Smooth muscle cell (in vitro differentiated cells): ENCODE measurements at regions not wholly inside any gene's neighbourhood (a gene's known extent, or its start where the extent isn't known, plus 50 kb on each side); places are given as distances from the start of the nearest gene placed in this dataset.

Experiments
- DNase-seq: peaks from one replicate; lab custom pipeline; 2025; ENCODE audit not compliant: unreplicated experiment; lab: John Stamatoyannopoulos, UW
- H2AFZ ChIP-seq: fragments of 200-600 bp; sonication (generic); 2 replicates; pipeline ENCODE4 v1.6.0; 2016; ENCODE audit warnings: antibody characterized with exemption, low read depth, mild to moderate bottlenecking
- H3F3A ChIP-seq: fragments of 200-600 bp; sonication (generic); 2 replicates; pipeline ENCODE4 v1.6.0; 2017; ENCODE audit warnings: antibody characterized with exemption, low read depth
- H3K27ac ChIP-seq: fragments of 200-600 bp; sonication (generic); 2 replicates; pipeline ENCODE4 v1.5.1; 2016; ENCODE audit warnings: low read depth, mild to moderate bottlenecking
- H3K27me3 ChIP-seq: fragments of 200-600 bp; sonication (generic); 2 replicates; pipeline ENCODE4 v1.6.1; 2016; ENCODE audit warnings: low read depth, mild to moderate bottlenecking
- H3K36me3 ChIP-seq: fragments of 200-600 bp; sonication (generic); 2 replicates; pipeline ENCODE4 v1.5.1; 2016; ENCODE audit warnings: low read depth
- H3K4me1 ChIP-seq: fragments of 200-600 bp; sonication (generic); 2 replicates; pipeline ENCODE4 v1.5.1; 2016; ENCODE audit warnings: low read depth
- H3K4me2 ChIP-seq: fragments of 200-600 bp; sonication (generic); 2 replicates; pipeline ENCODE4 v1.6.0; 2016; ENCODE audit warnings: mild to moderate bottlenecking
- H3K4me3 ChIP-seq: fragments of 200-600 bp; sonication (generic); 2 replicates; pipeline ENCODE4 v1.5.1; 2016; ENCODE audit warnings: mild to moderate bottlenecking
- H3K79me2 ChIP-seq: fragments of 200-600 bp; sonication (generic); 2 replicates; pipeline ENCODE4 v1.6.0; 2016; ENCODE audit warnings: low read depth, mild to moderate bottlenecking
- H3K9ac ChIP-seq: fragments of 200-600 bp; sonication (generic); 2 replicates; pipeline ENCODE4 v1.6.0; 2016; ENCODE audit warnings: low read depth
- H3K9me3 ChIP-seq: fragments of 200-600 bp; sonication (generic); replicated peaks from 2 replicates; pipeline ENCODE4 v1.5.1; 2016; ENCODE audit warnings: low read depth
- H4K20me1 ChIP-seq: fragments of 200-600 bp; sonication (generic); 2 replicates; pipeline ENCODE4 v1.6.0; 2016; ENCODE audit warnings: low read depth
- CTCF ChIP-seq: fragments of 200-600 bp; sonication (generic); IDR thresholded peaks from 2 replicates; pipeline ENCODE4 v1.5.1; 2017; ENCODE audit warnings: borderline replicate concordance, mild to moderate bottlenecking, antibody characterized with exemption; ENCODE audit not compliant: insufficient read depth, poor library complexity, severe bottlenecking
- WGBS: methylation state at CpG from one replicate; pipeline ENCODE4 v1.1.7; 2016; ENCODE audit warnings: low lambda C conversion rate; 5-methylcytosine and 5-hydroxymethylcytosine counted together

- Histone ChIP-seq H3K9me3 (no peaks in the 10 kb centered on the region), H3K4me3 (no peak overlapping the region), H3F3A (no peaks in the 10 kb centered on the region), H3K27me3 (no peaks in the 10 kb centered on the region), H3K9ac (no peak overlapping the region), H2AFZ (no peak overlapping the region), H3K27ac (no peak overlapping the region), H3K36me3 (no peaks in the 10 kb centered on the region), H3K79me2 (no peaks in the 10 kb centered on the region), H4K20me1 (no peaks in the 10 kb centered on the region), H3K4me2 (no peak overlapping the region), H3K4me1 (peaks cover 8% of the 10 kb centered on the region)
- 76% methylated on average over 9 of the region's 9 CpGs for WGBS
- TF ChIP-seq CTCF, result no peak
- no peak for DNase-seq
Measured at GRCh38 chr21:32140604-32141317, 138.1 kb downstream of the MIS18A start.

GRCh38 chr21:32140151-32140550, 138.7 kb downstream of the MIS18A start:
- 93% methylated on average over 4 of the region's 4 CpGs for WGBS
- no peaks in the 10 kb centered on the region for H3K36me3 ChIP-seq
- no peak overlapping the region for H3K4me2 ChIP-seq
- peaks cover 8% of the 10 kb centered on the region for H3K4me1 ChIP-seq
- H3K27me3 ChIP-seq, result no peaks in the 10 kb centered on the region
- H2AFZ ChIP-seq, result no peak overlapping the region
- no peaks in the 10 kb centered on the region for H3F3A ChIP-seq
- no peak for DNase-seq
- H4K20me1 ChIP-seq, result no peaks in the 10 kb centered on the region
- TF ChIP-seq CTCF, result no peak
- no peaks in the 10 kb centered on the region for H3K9me3 ChIP-seq
- H3K27ac ChIP-seq, result no peak overlapping the region
- H3K9ac ChIP-seq, result no peak overlapping the region
- H3K79me2 ChIP-seq, result no peaks in the 10 kb centered on the region
- H3K4me3 ChIP-seq, result no peak overlapping the region

- Histone ChIP-seq H2AFZ (no peak overlapping the region), H3F3A (no peaks in the 10 kb centered on the region), H3K9me3 (no peaks in the 10 kb centered on the region), H4K20me1 (no peaks in the 10 kb centered on the region), H3K9ac (no peak overlapping the region), H3K27me3 (no peaks in the 10 kb centered on the region), H3K4me1 (peaks cover 7% of the 10 kb centered on the region), H3K4me3 (no peak overlapping the region), H3K79me2 (no peaks in the 10 kb centered on the region), H3K36me3 (no peaks in the 10 kb centered on the region), H3K27ac (no peak overlapping the region), H3K4me2 (no peak overlapping the region)
- 64% methylated on average over 2 of the region's 2 CpGs for WGBS
- DNase-seq, result no peak
- TF ChIP-seq CTCF, result no peak
Measured at GRCh38 chr21:32138658-32139057, 140.2 kb downstream of the MIS18A start.

GRCh38 chr21:32137931-32138330, 140.9 kb downstream of the MIS18A start:
- Histone ChIP-seq H3K4me2 (no peak overlapping the region), H3F3A (no peaks in the 10 kb centered on the region), H3K4me1 (no peaks in the 10 kb centered on the region), H3K27me3 (no peaks in the 10 kb centered on the region), H3K9ac (no peak overlapping the region), H3K27ac (no peak overlapping the region), H3K79me2 (no peaks in the 10 kb centered on the region), H4K20me1 (no peaks in the 10 kb centered on the region), H3K36me3 (no peaks in the 10 kb centered on the region), H3K4me3 (no peak overlapping the region), H3K9me3 (no peaks in the 10 kb centered on the region), H2AFZ (no peak overlapping the region)
- TF ChIP-seq CTCF, result no peak
- 94% methylated on average over 9 of the region's 9 CpGs for WGBS
- DNase-seq, result no peak
